Muscle layer of colon (tissue), 2 donors: ENCODE measurements at regions not wholly inside any gene's neighbourhood (a gene's known extent, or its start where the extent isn't known, plus 50 kb on each side); places are given as distances from the start of the nearest gene placed in this dataset.

Source experiments
- H3K27ac ChIP-seq: one replicate; pipeline ENCODE4 v1.7.0; 2013; ENCODE audit warnings: low read depth, mild to moderate bottlenecking, low read length, moderate library complexity
- H3K27me3 ChIP-seq, 2 donors: one replicate each; pipeline ENCODE4 v1.7.0; 2013; ENCODE audit warnings: low read length in 2 of 2, mild to moderate bottlenecking in 2 of 2; ENCODE audit not compliant: insufficient read depth in 2 of 2, control insufficient read depth in 1 of 2
- H3K36me3 ChIP-seq: one replicate; pipeline ENCODE4 v1.7.0; 2013; ENCODE audit warnings: mild to moderate bottlenecking, low read length; ENCODE audit not compliant: insufficient read depth
- H3K4me1 ChIP-seq: one replicate; pipeline ENCODE4 v1.7.0; 2013; ENCODE audit warnings: mild to moderate bottlenecking, low read length; ENCODE audit not compliant: insufficient read depth
- H3K4me3 ChIP-seq, 2 donors: one replicate each; pipeline ENCODE4 v1.7.0; 2013; ENCODE audit warnings: low read length in 2 of 2, low read depth in 1 of 2, mild to moderate bottlenecking in 1 of 2, moderate library complexity in 1 of 2
- H3K9ac ChIP-seq: one replicate; pipeline ENCODE4 v1.7.0; 2013; ENCODE audit warnings: low read length
- H3K9me3 ChIP-seq: one replicate; pipeline ENCODE4 v1.7.0; 2013; ENCODE audit warnings: mild to moderate bottlenecking, low read length
- donor health status: abdominal sarcoma.
- donor health status: Adenocarcinoma of cecum.

GRCh38 chr11:15748741-15749140, 607.6 kb downstream of the SOX6 start:
- Histone ChIP-seq H3K4me3 (no peak overlapping the region), H3K4me1 (no peaks in the 10 kb centered on the region), H3K27me3 (no peaks in the 10 kb centered on the region)

GRCh38 chr11:15750535-15751308, 605.6 kb downstream of the SOX6 start:
- no peaks in the 10 kb centered on the region for H3K4me1 ChIP-seq
- no peak overlapping the region for H3K9ac ChIP-seq
- H3K4me3 ChIP-seq: no peak overlapping the region
- H3K9me3 ChIP-seq: no peaks in the 10 kb centered on the region
- no peak overlapping the region for H3K27ac ChIP-seq
- no peaks in the 10 kb centered on the region for H3K27me3 ChIP-seq
- no peaks in the 10 kb centered on the region for H3K36me3 ChIP-seq

More at GRCh38 chr11:15748741-15749140, 607.6 kb downstream of the SOX6 start:
- no peak overlapping the region for H3K9ac ChIP-seq
- H3K36me3 ChIP-seq: no peaks in the 10 kb centered on the region
- H3K27ac ChIP-seq: no peak overlapping the region
- no peaks in the 10 kb centered on the region for H3K9me3 ChIP-seq

GRCh38 chr11:15754221-15754620, 602.1 kb downstream of the SOX6 start:
- H3K9me3 ChIP-seq: no peaks in the 10 kb centered on the region
- H3K36me3 ChIP-seq: no peaks in the 10 kb centered on the region
- no peak overlapping the region for H3K4me3 ChIP-seq
- no peak overlapping the region for H3K27ac ChIP-seq
- no peaks in the 10 kb centered on the region for H3K27me3 ChIP-seq
- no peaks in the 10 kb centered on the region for H3K4me1 ChIP-seq
- H3K9ac ChIP-seq: no peak overlapping the region

DNA sequence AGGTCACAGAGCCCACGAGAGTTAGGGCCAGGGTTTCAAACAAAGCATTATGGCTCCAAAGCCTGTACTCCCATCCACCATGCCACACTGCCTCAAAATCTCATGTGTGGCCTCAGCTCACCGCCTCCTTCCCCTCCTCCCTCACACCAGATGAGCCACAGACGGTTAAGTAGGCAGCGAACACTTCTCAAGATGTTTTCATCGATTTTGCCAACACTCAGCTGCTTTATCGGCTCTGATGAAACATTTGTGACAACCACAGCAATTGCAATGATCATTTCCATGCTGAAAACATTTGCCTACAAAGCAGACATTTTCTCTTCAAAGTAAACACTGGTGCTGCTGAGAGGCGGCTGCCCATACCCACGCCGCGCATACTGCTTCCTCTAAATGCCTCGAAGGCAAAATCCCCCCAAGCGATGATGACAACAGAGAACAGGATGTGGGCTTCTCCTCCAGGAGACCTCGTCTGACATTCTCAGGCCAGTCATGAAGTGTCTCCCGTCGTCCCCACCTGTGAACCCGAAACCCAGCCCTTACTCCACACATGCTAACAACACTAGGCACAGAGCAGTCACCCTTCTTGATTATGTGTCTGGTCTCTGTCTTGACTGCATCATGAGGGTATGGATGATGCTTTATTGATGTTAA, 599.2 kb downstream of the SOX6 start:
- H3K4me3 ChIP-seq: no peak overlapping the region
- no peaks in the 10 kb centered on the region for H3K4me1 ChIP-seq
- no peaks in the 10 kb centered on the region for H3K36me3 ChIP-seq
- no peaks in the 10 kb centered on the region for H3K9me3 ChIP-seq
- no peak overlapping the region for H3K27ac ChIP-seq
- no peaks in the 10 kb centered on the region for H3K27me3 ChIP-seq
- no peak overlapping the region for H3K9ac ChIP-seq

- Histone ChIP-seq H3K9me3 (no peaks in the 10 kb centered on the region), H3K4me1 (no peaks in the 10 kb centered on the region), H3K9ac (no peak overlapping the region), H3K27me3 (no peaks in the 10 kb centered on the region), H3K27ac (no peak overlapping the region), H3K4me3 (no peak overlapping the region), H3K36me3 (no peaks in the 10 kb centered on the region)
These were observed 597.4 kb downstream of the SOX6 start for GRCh38 chr11:15758857-15759465.

GRCh38 chr11:15761235-15761634, 595.1 kb downstream of the SOX6 start:
- Histone ChIP-seq H3K27me3 (no peaks in the 10 kb centered on the region), H3K36me3 (no peaks in the 10 kb centered on the region), H3K9me3 (no peaks in the 10 kb centered on the region), H3K27ac (no peak overlapping the region), H3K4me3 (no peak overlapping the region), H3K4me1 (no peaks in the 10 kb centered on the region), H3K9ac (no peak overlapping the region)

DNA sequence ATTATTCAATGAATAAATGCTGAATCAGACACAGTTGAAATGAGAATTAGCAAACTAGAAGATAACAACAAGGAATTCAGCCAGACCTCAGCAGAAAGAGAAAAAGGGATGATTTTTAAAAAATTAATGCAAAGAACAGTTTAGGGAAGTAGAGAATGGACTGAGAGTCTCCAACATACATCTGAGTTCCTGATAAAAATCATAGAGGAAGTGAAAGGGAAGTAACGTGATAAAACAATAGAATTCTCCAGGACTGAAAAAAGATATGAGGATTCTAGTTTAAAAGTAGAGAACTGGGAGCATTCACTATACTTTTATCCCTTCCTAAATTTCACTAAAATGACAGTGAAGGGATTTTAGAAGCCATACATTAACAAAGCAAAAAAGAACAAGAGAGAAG, 592.0 kb downstream of the SOX6 start:
- no peaks in the 10 kb centered on the region for H3K9me3 ChIP-seq
- no peaks in the 10 kb centered on the region for H3K36me3 ChIP-seq
- no peaks in the 10 kb centered on the region for H3K27me3 ChIP-seq
- H3K4me3 ChIP-seq: no peak overlapping the region
- H3K4me1 ChIP-seq: no peaks in the 10 kb centered on the region
- no peak overlapping the region for H3K9ac ChIP-seq
- no peak overlapping the region for H3K27ac ChIP-seq

DNA sequence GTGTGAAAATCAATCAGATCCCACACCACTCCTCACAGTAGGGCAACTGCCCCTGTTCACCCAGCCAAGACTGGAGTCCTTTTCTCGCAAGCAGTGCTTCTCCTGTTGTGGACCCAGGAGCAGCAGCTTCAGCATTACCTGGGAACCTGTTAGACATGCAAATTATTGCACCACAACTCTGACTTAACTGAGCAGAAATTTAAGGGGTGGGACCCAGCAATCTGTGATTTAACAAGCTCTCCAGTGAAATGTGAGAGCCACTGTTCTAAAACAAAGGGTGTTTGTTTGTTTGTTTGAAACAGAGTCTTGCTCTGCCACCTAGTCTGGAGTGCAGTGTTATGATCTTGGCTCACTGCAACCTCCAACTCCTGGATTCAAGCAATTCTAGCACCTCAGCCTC, 591.4 kb downstream of the SOX6 start:
- no peaks in the 10 kb centered on the region for H3K9me3 ChIP-seq
- no peak overlapping the region for H3K4me3 ChIP-seq
- no peaks in the 10 kb centered on the region for H3K4me1 ChIP-seq
- no peak overlapping the region for H3K9ac ChIP-seq
- no peaks in the 10 kb centered on the region for H3K27me3 ChIP-seq
- H3K27ac ChIP-seq: no peak overlapping the region
- no peaks in the 10 kb centered on the region for H3K36me3 ChIP-seq

DNA sequence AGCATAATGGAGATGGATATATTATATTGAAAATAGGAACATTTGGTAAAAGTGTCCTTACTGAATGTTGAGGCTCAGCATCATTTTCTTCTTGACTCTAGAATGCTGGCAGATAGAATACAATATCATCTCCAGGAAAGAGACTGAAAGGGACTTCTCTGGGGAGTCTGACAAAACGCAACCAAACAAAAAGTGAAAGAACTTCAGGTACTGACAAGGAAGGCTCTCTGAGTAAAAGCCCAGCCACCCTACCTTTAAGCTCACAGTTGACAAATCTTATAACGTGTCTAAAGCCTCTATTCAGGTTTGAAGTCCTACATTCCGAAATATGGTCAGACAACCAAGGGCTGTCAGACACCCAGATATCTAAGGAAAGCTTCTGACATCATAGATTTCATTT, 590.8 kb downstream of the SOX6 start:
- Histone ChIP-seq H3K27me3 (no peaks in the 10 kb centered on the region), H3K9ac (no peak overlapping the region), H3K27ac (no peak overlapping the region), H3K36me3 (no peaks in the 10 kb centered on the region), H3K4me3 (no peak overlapping the region), H3K9me3 (no peaks in the 10 kb centered on the region), H3K4me1 (no peaks in the 10 kb centered on the region)

GRCh38 chr11:15768321-15768720, 588.0 kb downstream of the SOX6 start:
- no peaks in the 10 kb centered on the region for H3K27me3 ChIP-seq
- no peak overlapping the region for H3K27ac ChIP-seq
- no peaks in the 10 kb centered on the region for H3K36me3 ChIP-seq
- no peak overlapping the region for H3K4me3 ChIP-seq
- H3K9me3 ChIP-seq: no peaks in the 10 kb centered on the region
- no peak overlapping the region for H3K9ac ChIP-seq
- H3K4me1 ChIP-seq: no peaks in the 10 kb centered on the region

GRCh38 chr11:15769203-15769602, 587.1 kb downstream of the SOX6 start:
- no peak overlapping the region for H3K27ac ChIP-seq
- H3K4me3 ChIP-seq: no peak overlapping the region
- H3K27me3 ChIP-seq: no peaks in the 10 kb centered on the region
- H3K36me3 ChIP-seq: no peaks in the 10 kb centered on the region
- H3K9me3 ChIP-seq: no peaks in the 10 kb centered on the region
- H3K4me1 ChIP-seq: no peaks in the 10 kb centered on the region
- no peak overlapping the region for H3K9ac ChIP-seq
